OCI-M2 (cell line): ENCODE measurements at regions not wholly inside any gene's neighbourhood (a gene's known extent, or its start where the extent isn't known, plus 50 kb on each side); places are given as distances from the start of the nearest gene placed in this dataset.

Experiments
- DNase-seq: peaks from one replicate; lab custom pipeline; 2025; ENCODE audit not compliant: unreplicated experiment; lab: John Stamatoyannopoulos, UW

DNA sequence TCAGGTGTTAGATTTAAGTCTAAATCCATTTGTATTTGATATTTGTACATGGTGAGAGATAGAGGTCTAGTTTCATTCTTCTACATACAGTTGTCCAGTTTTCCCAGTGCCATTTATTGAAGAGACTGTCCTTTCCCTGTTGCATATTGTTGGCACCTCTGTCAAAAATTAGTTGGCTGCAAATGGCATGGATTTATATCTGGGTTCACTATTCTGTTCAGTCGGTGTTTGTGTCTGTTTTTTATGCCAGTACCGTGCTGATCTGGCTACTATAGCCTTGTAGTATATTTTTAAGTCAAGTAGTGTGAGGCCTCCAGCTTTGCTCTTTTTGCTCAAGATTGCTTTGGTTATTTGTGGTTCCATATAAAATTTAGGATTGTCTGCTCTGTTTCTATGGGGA, 176.2 kb upstream of the DMRT1 start:
- DNase-seq, result no peak

DNA sequence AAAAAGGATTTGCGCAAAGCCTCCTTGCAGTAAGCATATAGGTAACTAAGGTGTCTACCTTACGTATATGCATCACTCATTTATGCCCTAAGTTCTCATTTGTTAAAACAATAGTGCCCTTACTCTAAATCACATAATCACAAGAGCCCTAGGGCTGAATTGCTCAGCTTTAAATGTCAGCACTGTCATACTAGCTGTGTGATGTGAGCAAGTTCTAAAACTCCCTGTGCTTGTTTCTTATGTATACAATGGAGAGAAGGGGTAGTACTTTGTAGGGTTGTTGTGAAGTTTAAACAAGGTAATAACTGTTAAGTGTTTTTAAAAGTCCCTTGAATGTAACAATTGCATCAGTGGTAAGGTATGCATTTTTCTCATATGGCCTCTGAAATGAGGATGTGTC, 169.5 kb upstream of the DMRT1 start:
- no peak for DNase-seq

GRCh38 chr9:672851-673250, 168.6 kb upstream of the DMRT1 start:
- DNase-seq, result no peak

DNA sequence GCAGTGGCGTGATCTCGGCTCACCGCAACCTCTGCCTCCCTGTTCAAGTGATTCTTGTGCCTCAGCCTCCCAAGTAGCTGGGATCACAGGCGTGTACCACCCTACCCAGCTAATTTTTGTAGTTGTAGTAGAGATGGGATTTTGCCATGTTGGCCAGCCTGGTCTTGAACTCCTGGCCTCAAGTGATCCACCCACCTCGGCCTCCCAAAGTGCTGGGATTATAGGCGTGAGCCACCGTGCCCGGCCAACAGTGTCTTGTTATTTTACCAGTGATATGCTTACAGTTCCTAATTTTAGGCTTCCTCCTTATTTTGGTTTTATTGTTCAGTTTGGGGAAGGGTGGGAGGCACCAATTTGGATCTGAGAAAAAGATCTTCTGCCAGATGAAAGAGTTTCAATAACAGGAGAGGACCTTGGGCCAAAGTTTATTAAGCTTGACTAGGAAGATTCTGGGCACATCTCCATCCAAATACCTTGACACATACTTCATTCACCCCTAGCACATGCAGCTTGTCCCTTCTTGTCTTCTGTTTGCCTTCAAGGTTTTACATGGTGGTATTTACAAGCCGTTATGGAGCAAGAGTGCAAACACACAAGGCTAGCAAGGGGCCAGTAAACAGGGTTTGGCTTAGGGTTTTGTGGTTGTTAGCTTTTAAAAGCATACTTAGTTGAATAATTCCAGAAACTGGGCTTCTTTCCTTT, 168.1 kb upstream of the DMRT1 start:
- DNase-seq, result no peak

DNA sequence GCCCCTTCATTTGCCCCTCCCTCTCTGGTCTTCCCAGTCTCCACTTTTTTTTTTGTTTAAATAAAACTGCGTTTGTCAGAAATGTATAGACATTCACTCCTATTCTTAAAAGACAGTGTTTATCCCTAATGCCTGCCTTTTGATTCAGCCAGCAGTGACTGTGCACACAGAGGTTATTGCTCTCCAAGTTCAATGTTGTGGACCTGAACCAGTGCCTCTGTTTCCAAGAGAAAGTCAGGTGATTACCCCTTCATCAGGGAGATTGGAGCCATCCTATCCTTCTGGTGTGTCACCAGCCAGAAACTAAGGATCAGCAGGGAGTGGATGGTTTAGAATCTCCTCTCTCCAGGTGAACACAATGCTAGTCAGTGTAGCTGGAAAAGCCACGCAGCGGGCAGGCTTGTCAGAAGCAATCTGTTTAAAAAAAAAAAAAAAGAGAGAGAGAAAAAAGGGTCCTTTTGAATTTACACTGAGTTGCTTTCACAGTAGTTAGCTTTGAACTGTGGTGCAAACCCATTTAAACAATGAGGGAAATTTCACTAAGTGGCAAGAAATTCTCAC, 167.5 kb upstream of the DMRT1 start:
- no peak for DNase-seq

DNA sequence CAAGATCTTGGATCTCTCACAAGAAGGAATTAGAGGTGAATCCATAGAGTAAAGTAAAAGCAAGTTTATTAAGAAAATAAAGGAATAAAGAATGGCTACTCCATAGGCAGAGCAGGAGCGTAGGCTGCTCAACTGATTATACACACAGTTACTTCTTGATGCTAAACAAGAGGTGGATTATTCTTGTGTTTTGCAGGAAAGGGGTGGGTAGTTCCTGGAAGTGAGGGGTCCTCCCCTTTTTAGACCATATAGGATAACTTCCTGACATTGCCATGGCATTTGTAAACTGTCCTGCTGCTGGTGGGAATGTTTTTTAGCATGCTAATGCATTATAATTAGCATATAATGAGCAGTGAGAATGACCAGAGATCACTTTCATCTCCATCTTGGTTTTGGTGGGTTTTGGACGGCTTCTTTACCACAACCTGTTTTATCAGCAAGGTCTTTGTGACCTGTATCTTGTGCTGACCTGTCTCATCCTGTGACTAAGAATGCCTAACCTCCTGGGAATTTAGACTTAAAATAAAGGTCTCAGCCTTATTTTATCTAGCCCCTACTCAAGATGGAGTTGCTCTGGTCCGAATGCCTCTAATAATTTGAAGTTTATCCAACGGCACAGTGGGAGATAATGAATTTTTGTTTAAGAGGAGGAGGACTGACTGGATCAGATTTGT, 165.7 kb upstream of the DMRT1 start:
- no peak for DNase-seq

DNA sequence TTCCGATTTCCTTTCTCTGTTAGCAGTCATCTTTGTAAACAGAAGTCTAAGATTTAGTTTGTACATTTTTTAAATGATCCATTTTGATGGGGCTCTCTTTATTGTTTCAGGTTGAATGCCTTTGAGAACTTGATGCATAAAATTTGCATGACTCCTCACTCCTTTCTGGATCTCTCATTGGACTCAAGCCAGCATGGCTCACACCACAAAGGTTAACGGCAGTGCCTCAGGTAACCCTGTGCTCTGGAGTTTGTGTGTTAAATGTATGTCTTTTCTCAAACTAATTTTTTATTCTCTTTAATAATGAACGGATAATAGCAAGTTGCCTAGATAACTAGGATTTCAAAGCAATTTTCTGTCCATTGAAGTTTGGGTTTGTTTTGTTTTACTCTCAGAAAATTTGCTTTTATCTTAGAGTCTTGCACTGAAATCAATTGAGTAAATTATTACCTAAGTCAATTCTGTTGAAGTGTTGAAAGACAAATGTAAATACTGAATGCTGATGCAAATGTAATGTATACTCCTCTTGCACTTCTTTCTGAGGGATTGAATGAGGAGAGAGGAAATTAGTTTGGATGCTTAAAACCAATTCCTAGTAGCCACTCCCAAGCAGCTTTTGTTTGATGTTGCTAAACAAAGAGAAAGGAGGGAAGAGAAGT, 164.6 kb upstream of the DMRT1 start:
- DNase-seq, result no peak

DNA sequence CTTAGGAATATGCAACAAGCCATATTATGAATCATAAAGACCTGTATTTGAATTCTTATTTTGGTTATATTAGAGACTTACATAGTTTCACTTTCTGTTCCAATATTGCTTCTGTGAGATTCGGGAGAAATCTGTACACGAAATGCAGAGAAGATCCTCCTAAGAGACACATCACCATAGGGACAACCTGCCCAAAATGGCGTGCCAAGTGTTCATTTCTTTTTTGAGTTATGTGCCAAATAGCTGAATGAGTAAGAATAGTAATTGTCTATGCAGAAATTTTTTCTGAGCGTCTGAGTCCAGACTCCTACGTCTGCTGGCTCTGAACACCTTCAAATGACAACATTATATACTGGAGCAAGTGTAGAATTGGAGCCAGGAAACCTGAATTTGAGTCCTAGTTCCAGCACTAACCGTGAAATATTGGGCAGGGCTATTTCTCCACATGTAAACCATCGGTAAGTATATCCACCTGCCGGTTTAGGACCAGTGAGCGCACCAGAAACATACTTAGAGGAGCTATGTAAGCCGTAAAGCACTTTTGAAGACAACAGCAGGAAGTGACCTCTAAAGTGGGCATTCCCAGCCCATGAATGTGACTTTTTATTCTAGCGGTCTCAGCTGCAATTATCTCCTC, 163.9 kb upstream of the DMRT1 start:
- no peak for DNase-seq

DNA sequence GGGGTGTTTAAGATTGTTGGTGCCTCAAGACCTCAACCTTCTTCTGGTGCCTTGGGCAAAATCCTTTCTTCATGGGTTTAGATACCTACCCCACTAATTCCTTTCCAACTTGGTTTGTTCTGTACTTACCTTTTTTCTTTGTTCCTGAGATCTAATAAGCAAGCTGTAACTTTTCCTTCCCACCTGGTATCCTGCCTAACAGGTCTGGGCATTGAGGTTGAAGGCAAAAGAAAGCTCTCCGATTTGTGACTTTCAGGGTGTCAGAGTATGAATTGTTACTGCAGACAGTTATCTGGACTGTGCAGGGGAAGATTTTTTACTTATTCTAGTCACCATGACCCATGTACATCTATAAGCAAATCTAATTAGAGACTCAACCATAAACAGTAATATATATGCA, 162.6 kb upstream of the DMRT1 start:
- DNase-seq, result no peak

DNA sequence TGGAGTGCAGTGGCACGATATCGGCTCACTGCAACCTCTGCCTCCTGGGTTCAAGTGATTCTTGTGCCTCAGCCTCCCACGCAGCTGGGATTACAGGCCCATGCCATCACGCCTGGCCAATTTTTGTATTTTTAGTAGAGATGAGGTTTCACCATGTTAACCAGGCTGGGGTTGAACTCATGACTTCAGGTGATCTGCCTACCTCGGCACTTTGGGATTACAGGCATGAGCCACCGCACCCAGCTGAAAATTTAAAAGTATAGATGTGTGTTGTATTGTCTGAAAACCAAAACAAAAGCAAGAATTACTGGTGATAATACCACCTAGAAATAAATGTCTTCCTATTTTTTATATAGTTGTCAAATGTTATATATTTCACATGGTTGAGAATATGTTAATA, 162.0 kb upstream of the DMRT1 start:
- no peak for DNase-seq

DNA sequence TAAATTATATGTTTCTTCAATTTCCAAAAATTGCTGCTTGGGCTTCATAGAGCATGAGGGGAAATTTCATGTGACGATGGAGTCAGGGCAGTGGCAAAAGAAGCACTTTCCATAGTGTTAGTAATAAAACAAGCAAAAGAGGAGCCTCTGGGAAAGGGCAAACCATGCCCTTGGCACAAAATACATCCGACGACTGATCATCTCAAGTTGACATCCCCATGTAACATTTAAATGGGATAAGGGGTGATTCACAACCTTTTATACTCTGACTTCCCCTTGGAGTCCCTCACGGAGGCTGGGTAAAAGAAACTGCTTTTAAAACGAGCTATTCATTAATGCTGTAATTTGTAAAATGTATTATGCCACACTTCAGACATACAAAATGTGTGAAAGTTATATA, 161.4 kb upstream of the DMRT1 start:
- DNase-seq, result no peak

DNA sequence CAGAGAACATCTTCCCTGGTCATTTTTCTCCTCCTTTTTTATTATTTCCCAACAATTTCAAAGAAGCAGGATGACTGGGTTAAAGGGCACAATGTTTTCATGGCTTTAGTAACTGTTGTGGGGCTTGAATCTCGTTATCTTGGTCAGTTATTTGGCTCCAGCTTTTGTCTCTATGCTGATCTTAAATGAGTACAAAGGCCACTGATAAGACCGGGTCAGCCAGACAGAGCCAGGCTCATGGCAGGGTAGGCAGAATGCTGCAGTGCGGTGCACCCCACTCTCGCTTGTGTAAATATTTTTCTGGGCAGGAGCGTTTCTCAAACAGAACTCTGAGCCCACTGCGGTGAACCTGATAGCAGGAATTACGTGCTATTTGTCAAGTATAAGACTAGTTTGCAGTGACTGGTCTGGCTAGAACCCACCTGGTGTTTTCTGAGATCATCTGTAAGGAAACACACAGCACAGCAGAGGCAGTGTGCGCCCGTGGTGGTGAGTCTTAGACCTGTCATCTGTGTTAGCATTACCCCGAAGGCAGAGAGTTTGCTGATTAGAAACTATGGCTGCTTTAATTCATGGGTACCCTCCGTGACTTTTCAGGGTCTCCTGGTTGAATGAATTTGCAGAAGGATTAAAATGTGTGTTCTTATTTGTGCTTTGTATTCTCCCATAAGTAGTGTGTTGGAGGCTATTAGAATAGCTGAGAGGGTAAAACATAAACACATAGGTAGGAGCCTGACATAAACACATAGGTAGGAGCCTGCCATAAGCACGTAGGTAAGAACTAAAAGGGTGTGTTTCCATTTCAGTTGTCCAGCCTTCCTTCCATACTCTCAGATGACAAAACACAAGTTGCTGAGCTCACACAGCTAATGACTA, 158.6 kb upstream of the DMRT1 start:
- DNase-seq, result no peak

- no peak for DNase-seq
Observed at GRCh38 chr9:683509-684021, 157.9 kb upstream of the DMRT1 start.

DNA sequence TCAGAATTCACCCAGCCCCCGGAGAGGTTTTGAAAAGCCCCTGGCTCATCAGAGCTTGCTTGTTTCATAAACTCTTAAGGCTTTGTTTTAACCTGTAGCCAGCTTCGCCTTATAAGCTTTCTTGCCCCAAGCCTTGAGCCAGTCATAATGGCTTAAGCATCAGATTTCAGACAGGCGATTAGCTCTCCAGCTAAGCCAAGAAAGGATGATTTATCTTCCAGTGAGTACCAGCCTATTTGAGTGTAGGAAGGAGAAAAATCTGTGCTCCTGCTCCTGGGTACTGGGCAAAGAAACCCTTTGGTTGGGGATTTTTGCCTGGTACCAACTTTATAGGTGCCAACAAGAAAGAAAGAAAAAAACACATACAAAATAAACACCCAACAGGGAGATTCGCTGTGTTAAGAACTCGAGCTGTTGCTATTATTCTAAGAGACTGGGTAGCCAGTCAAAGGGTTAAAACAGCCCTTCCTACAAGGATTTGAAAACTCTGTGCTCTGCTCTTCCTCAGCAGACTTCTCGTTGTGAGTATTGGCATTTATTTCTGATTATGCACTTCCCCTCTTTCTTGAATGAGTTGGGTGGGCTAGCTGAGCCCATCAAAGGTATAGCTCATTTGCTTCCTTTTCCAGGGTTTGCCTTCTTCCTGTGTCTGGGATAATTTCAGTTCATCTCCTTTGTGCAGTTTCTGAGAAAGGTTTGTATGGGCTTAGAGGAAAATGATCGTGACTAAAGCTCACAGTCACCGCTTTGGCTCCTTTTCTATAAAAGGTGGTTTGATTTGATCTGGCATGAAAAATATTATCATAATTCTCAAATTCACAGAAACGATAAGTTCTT, 157.2 kb upstream of the DMRT1 start:
- no peak for DNase-seq

DNA sequence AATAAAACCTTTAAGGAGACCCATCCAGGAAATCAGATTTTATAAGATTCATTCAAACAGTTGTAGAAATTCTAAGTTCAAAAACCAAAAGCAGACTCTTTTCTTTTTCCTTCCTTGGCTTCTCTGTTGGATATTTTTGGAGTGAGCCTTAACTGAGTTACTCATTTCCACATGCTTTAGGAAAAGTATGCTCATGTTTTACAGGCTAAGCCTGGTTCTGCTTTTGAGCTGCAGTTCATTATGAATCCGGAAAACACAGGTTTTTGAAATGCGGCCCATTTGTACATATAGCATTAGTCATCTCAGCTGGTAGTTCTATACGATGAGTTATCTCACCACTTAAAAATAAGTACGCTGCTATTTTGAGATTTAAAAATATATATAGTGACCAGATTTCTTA, 156.6 kb upstream of the DMRT1 start:
- DNase-seq, result no peak

DNA sequence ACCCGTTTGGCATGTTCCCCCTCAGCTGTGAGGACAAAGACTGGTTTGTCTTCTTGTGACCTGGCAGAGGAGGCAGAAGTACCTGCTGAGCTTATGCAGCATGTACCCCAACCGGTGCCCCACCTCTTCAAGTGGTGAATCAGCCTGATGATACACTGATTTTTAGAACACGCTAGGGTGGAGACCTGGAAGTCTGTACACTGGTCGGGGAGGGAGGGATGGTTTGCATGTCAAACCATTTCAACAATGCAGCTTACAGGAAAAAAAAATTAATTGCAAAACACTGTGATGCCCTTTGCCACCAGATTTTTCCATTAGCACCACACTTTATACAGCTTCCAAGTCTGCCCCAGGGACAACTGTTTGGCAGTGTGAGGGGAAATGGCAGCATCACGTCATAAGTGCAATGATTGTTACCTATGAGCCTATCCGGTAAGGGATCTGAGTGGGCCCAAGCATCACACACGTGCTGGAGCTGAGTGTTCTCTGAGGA, 155.1 kb upstream of the DMRT1 start:
- no peak for DNase-seq

DNA sequence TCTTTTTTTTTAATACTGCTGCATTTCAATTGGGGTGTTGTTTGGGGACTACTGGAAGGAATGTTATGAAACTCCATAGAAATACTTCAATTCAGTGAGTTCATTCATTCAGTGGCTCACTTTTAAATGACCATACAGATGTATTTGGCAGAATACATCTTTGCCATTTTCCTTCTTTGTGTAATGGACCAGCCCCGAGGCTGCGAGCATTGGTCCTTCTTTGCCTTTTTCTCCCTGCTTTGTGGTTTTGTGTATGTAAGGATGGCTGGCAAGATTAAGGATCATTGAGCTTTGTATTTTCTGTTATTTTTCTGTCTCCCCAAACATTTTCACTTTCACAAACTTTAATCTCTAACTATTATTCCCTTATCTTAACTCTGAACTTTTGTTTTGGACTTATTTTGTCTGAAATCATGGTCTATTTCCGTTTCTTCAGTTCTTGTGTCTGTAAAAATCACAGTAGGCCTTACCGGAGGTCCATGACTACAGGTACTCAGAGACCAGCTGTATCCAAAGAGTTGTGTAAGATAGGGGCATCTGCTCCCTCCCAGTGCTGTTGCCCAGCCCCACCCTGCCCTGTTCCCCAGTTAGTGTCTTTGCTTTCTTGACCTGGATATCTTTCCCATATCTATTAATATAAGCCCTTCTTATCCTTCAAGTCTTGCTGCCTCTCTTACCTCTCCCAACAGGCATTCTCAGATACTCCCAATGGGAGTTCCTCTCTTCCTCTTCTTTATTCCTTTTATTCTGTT, 154.3 kb upstream of the DMRT1 start:
- DNase-seq, result no peak

DNA sequence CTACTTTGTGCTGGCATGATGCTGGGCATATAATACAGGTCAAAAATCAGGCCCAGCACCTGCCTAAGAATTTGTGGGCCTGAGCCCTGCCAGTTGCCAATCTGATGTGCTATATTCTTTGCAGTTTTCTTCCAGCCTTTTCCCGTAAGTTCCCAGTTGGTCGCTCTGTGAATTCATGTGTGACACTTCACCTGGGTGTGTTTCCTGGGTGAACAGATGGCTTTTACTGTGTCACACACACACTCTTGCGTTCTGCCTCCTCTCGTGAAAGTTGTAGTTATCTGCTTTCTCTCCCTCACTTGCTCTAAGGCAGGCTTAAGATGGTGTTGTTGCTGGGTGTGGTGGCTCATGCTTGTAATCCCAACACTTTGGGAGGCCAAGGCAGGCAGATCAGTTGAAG, 153.5 kb upstream of the DMRT1 start:
- no peak for DNase-seq
